Putamen (tissue), 1 donor: ENCODE measurements at regions not wholly inside any gene's neighbourhood (a gene's known extent, or its start where the extent isn't known, plus 50 kb on each side); places are given as distances from the start of the nearest gene placed in this dataset.

Experiments used
- DNase-seq: peaks from one replicate; pipeline ENCODE4 v3.0.0-alpha.2; 2016; ENCODE audit warnings: low spot score

DNA sequence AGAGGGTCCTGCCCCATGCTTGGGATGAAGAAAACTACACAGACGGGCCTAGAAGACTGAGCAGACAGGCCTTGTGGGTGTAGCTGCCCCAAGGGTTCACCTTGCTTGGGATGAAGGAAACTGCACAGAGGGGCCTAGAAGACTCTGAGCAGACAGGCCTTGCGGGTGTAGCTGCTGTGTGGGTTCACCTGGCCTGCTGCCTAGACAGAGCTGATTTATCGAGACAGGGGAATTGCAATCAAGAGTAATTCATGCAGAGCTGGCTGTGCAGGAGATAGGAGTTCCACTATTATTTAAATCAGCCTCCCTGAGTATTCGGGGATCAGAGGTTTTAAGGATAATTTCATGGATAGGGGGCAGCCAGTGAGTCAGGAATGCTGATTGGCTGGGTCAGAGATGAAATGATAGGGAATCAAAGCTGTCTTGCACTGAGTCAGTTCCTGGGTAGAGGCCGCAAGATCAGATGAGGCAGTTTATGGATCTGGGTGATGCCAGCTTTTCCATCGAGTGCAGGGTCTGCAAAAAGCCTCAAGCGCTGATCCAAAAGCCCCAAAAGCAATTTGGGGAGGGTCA is 341.4 kb downstream of the GALR1 start:
- DNase-seq = no peak

DNA sequence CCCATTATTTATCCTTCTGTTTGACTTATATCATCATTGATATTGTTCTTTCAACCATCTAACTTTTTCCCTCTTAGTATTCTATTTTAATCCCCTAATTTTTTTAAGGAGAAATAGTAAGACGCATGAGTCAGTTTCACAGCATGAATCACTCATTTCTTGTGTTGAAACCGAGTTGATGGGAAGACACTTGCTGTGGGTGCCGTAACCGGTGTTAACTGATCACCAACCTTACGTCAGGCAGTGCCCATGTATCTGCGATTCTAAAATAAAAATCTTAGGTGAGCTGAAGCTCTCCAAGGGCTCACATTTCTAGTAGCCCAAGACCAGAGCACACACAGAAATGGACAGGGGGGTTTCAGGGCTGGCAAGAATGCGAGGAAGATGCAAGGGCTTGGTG is 348.1 kb downstream of the GALR1 start:
- DNase-seq = no peak

DNA sequence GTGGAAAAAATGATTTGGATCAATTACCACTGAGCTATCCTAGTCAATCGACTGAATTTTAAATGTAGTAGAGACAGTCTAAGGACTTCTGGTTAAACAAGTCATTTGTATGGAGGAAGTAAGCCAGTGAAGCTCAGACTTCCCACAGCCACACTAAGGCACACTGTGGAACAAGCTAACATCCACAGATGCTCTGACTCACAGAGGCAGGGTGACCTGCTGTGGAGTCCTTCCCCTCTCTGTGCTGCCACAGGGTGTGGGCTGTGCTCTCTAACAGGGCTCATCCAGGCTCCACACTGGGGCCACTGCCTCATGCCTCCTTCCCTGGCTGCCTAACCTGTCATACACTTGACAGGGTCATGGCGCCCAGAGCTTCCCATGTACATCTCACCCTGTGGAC is 351.0 kb downstream of the GALR1 start:
- DNase-seq = no peak

DNA sequence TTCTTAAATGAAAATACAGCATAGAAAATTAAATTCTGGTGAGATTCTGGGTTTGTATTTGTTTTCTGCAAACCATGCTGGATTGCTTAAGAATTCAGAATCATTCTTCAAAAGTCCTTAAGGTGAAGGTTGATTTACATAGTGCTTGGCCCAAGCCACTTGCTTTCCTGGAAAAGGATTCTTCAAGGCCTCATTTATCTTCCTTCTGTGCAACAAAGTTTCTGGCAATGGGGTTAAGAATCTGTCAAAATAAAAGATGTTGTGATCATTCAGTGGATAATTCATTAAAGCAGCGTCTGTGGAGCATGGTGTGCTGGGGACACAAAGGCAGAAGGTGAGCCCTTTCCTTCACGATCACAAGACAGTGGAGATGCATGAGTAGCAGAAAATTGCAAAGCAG is 351.9 kb downstream of the GALR1 start:
- DNase-seq = no peak

DNA sequence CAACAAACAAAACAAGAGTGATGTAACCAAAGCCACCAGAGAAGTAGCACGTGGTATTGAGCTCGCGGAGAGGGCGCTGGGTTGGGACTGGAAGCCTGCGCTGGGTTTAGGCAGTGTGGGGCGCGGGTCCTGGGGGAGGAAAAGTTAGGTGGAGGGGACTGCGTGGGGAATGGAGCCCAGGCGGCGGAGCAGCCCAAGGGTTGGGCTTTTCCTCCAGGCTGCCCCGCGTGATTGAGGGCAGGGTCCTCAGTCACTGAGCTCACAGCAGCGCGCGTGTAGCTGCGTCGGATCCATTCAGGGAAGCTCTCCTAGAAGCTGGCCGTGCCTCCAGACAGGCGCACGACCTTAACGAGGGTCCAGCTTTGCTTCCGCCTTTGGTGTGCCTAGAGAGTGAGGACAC is 357.4 kb downstream of the GALR1 start:
- no peak for DNase-seq

DNA sequence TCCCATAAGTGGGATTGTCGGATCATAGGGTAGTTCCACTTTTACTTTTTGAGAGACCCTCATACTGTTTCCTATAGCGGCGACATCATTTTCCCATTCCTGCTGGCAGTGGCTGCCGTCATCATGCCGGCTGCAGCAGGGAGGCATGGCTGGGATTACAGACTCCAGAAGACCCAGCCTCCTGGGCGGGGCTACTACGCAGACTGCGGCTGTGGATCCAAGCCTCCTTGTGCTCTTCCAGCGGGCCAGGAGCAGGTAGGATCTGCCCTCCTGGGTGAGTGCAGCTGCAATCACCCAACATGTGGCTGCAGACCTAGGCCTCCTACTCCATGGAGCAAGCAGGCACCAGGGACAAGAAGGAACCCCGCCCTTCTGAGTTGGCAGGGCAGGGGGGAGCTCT is 359.2 kb downstream of the GALR1 start:
- no peak for DNase-seq

DNA sequence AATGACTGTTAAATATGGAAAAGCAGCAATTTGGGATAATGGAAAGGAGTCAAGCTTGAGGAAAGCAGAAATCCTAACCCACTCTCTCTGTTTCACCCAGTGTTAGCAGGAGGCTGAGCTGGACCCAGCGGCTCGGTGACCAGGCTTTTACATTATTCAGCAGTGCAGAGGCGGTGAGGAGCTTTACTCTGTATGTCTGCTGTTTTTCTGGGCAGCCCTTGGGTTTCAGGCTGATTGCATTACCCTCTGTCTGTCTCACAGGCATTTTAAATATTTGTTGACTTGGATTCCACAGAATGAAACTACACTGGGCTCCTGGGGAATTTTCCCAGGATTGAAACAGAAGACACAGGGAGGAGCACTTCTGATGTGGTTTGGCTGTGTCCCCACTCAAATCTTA is 368.0 kb downstream of the GALR1 start:
- DNase-seq = no peak

DNA sequence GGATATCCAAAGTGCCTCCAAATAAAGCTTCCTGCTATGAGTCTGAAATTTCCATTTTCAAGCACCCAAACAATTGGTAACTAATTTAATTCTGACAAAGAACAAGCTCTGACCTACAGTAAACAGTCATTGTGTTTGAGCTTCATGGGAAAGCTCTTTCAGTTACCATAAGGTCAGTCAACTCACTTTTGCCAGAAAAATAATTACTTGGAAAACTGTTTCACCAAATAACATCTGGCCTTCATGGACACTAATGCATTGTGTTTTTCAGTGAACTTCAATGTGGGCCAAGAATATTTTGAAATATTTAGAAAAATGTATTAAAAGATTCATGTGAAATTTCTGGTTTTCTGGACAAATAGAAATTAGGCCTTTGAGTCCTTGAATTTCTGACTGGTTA is 369.9 kb downstream of the GALR1 start:
- DNase-seq = no peak

DNA sequence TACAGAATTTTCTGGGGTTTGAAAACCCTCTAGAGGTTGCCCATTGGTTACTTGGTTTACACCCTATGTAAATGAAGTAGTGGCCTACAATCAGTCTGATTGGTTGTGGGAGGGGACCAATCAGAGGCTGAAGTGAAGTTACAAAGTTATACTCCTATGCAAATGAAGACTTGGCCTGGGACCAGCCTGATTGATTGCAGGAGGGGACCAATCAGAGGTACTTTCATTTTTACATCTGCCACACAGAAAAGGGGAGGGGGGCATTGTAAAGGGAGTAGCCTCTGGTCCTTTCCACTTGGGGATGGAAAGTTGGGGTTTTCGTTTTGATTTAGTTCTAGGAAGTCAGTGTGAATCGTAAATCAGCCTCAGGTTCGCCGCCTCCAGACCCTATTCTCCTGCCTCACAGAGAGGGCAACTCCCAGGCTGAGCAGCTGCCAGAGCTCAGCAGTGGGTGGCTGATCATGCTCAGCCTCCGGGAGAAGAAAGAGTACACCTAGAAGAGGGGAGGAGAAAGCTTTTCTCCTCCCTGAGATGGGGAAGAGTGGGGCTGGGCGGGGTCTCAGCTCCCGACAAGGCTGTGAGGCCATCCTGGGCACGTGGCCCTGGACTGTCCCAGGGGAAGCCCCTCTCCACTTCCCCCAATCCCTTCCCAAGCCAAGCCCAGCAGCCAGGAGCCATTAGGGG is 372.5 kb downstream of the GALR1 start:
- peak; percentile 21 for DNase-seq

DNA sequence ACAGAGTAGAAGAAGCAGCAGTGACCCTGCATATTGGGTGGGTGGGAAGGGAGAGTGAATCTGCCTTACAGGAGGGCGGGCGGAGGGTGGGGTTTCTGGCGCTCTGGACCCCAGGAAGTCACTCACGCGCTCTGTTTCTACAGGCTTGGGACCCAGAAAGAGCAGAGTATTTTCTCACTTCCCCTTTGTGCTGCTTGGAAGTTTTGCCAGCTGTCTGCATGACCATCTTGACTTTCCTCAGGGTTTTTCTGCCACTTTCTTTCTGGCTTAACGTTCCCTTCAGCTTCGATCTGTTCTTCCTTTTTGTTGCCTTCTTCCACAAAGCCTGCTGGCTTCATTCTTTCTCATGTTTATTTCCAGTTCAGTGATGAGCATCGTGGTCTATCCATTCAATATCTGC is 383.1 kb downstream of the GALR1 start:
- no peak for DNase-seq

DNA sequence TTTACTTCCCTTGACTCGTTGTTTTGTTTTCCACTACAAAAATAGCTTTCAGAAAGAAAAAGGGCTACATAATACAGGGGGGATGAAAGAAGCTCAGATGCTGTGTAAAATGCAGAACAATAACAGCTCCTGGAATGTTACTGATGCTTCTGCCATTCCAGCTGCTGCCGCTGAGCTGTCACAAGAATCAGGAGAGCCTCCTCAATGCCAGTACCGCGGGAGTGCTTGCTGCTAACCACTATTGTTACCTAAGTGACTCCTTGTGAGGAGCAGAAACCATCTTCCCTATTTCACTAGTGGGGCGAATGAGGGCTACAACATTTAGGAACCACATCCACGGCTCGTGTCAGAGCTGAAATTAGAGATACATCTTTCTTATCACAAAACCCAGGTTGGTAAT is 384.8 kb downstream of the GALR1 start:
- no peak for DNase-seq

DNA sequence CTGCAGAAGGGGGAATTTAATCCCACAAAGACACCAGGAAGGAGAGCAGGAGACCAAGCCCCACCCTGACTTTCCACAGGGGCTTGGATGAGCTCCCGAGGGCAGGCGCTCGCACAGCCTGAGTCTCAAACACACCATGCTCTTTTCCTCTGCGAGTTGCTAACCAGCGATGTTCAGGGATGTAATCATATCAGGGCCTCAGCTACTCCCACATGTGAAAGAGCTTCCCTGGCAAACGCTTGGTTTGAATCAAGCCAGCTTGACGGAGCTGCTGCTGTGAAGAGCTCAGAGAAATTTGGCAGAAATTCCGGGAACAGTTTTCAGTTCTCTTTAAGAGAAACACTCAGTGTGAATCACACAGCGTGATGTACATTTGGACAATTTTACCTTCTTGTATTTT is 385.8 kb downstream of the GALR1 start:
- DNase-seq = peak; percentile 66

DNA sequence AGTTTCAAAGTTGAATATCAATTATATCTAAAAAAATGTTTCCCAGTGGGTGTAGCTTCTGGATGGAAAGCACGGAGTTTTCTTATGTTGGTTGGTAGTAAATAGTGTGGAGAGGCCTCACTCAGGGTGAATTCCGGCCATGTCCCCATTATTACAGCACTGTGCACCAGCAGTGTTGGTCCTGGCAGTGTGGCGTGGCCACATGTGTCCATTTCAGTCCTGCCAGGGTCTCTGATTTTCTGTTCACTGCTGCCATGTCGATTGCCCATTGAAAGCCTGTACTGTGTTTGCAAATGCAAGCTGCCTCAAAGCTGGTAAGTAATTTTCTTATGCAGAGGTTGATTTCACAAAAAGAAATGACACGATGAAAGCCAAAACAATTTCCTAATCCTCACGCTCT is 386.2 kb downstream of the GALR1 start:
- no peak for DNase-seq

DNA sequence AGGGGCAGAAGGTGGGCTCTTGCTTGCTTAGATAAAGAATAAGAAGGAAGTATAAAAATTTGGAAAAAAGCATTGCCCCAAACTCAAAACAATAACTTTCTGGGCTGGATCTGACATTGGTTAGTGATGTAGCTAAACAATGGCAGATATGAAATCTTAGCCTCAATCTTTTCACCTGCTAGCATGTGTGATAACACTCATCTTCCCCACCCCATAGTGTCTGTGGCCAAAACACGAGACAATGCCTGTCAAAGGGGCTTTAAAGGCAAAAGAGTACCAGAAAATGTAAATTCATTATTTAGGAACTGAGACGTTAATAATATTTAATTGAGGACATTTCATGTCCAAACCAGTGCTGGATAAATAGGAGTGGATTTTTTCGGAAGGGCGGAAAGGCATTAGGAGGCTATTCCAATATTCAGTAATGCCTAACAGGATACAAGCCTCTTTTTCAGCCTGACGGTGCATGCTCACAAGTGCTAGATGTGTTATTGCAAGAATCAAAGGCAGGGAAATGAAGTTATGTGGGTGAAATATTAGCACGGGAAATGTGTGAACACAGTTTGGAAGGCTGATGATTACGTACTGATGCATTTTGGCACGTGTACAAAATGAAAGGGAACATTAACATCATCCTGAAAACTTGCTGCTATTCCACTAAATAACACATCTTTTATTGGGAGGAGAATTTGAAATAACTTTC is 395.7 kb downstream of the GALR1 start:
- no peak for DNase-seq

DNA sequence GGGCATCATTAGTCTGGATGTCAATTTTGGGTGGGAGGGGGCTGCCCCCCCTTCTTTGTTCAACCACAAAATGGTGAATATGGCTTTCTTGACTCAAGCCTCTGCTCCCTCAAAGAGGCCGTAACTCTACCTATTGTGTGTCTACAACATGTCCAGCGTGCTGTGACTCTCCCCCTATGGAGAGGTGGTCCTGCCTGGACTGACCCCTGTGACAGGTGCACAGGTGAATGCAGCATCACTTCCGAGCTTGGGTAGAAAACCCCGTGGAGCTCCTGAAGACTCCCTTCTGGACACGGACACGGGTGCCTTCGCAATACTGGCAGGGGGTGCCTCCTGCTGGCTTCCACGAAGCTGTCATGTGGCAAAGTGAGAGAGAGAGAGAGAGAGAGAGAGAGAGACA is 397.8 kb downstream of the GALR1 start:
- DNase-seq = no peak

DNA sequence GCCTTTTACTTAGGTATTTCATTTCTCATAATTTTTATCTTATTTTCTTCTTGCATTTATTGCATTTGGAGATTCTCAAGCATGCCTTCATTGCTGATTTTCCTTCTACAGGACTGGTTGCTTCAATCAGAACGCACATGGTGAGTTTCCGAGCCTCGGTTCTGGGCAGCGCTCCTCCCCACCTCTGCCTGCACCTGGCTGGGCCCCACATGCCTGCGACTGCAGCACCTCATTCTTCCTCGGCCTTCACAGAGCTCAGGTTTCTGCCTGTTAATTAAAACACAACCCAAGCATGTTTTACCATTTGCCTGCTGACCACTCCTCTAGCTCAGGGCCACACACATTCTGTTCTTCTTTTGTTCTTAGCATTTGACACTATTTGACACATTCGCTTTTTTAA is 398.8 kb downstream of the GALR1 start:
- no peak for DNase-seq

DNA sequence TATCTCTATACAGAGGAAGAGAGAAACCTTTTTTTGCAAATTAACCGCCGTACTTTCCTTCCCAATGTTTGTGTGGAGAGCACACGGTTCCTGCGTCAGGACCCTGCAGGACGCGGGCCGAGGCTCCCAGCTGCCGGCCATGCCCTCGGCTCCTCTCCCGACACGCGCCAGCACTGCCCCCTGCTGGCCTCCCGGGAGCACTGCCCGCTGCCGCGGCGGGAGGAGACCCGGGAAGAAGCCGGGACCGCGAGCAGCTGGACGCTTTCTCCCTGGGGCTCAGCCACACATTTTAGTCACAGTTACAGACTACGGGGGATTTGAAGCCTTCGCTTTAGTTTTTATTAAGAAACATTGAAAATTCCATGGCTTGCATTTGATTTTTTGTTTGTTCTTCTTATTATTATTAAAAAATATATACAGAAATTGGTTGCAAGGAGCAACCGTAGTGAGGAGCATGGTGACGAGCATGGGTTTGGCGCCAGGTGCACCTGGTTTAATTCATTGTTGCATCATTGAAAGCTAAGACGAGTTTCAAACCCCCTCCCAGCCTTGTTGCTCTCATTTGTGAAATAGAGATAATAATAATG is 401.2 kb downstream of the GALR1 start:
- DNase-seq = peak; percentile 57

DNA sequence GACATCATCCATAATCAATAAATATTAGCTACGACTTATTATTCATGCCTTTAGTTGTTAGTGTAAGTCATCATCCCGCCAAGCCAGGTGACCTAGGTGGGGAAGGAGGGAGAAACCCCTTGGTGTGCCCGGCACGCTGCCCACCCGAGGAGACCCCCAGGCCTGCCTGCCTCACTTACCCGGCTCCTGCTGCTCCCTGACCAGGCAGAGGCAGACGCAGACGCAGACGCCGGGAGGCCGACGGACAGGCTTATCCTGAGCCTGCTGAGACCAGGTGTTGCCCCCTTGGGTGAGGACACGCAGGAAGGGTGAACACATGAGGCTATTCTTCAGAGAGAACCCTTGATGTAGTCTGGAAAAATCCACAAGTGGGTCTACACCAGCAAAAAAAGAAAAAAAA is 401.8 kb downstream of the GALR1 start:
- no peak for DNase-seq

DNA sequence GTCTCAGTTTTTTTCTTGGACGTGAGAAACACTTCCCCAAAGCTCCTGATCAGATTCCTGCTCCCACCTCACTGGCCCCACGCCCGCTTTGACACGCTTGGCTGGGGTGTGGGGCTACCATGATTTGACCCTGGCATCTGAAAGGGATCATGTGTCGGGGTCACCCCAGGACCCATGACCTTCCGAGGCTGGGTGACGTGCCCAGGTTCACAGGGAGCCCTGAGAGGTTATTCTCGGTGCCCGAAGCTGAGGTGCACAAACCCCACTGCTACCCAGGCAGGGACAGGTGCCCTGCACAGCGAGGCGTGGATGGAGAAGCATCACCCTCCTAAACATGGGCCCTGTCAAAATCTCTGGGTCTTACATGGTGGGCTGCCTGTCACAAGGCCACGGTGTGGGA is 404.1 kb downstream of the GALR1 start:
- no peak for DNase-seq

DNA sequence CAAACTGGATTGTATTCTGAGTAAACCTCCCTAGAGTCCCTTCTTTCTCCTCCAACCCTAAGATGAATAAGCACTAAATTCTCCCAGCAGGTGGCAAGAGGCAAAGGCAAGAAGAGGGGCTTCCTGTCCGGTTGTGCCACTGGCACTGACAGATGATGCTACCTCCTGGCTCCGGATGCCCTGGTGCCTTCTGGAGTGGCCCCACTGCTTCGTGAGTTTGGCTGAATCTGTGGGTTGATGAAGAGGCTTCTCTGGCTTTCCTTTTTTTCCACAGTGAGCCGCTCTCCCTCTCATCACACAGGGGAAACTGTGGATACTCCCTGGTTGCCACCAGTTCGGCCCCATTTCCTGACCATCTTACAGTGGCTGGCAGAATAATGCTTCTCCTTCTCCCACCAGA is 404.7 kb downstream of the GALR1 start:
- no peak for DNase-seq

DNA sequence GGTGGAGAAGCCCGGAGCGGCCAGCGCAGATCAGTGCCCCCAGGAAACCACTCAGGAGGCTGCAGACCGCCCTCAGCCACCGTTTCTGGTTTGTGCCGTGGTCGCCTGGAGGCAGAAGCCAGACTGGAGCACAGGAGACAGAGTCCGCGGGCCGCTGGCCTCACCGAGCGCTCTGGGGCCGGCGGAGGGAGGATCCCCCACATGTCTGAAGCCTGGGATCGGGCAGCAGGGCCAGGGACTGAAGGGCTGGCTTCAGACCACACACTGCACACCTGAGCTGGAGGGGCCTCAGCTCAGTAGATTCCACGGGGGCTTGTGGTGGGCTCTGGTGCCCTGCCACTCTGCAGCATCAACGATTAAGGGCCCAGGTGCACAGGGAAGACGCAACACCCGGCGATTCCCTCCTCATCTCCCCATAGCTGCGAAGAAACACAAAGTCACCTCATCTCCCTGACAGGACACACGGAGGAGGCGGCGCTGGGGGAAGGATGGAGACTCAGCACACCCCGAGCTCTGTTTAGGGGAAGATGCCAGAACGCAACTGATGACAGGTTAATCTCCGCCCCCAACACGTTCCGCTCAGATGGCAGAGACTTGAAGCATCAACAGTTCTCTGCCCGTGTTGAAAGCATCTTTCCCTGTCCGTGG is 408.1 kb downstream of the GALR1 start:
- DNase-seq = no peak

DNA sequence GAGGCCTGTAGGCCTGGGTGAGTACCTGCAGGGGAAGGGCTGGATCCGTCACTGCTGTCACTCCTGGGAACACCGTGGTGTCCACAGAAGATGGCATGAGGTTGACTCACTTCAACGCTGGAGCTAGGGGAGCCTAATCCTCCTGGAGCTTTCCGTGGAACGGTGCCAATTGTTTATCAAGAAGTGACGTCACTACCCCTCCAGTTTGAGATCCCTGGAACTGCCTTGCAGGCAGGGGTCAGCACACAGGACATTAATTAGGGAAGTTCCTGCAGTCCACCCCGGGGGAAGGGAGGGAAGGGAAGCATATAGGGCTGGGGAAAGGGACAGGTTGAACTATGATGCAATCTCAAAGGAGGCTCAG is 408.6 kb downstream of the GALR1 start:
- DNase-seq = no peak
